Glutamatergic neuron (in vitro differentiated cells): ENCODE measurements at regions not wholly inside any gene's neighbourhood (a gene's known extent, or its start where the extent isn't known, plus 50 kb on each side); places are given as distances from the start of the nearest gene placed in this dataset.

ENCODE experiments used
- DNase-seq: peaks from one replicate; pipeline ENCODE4 v3.0.0; 2022
- H3K27ac Mint-ChIP-seq: one replicate; pipeline ENCODE4 v1.8.0; 2020; ENCODE audit warnings: mild to moderate bottlenecking, mixed read lengths, inconsistent platforms; ENCODE audit not compliant: unreplicated experiment
- H3K27me3 Mint-ChIP-seq: one replicate; pipeline ENCODE4 v1.8.0; 2020; ENCODE audit warnings: mild to moderate bottlenecking, moderate library complexity, mixed read lengths, inconsistent platforms; ENCODE audit not compliant: unreplicated experiment
- H3K36me3 Mint-ChIP-seq: one replicate; pipeline ENCODE4 v1.8.0; 2020; ENCODE audit warnings: mild to moderate bottlenecking, mixed read lengths, inconsistent platforms; ENCODE audit not compliant: unreplicated experiment
- H3K4me1 Mint-ChIP-seq: one replicate; pipeline ENCODE4 v1.8.0; 2020; ENCODE audit warnings: mild to moderate bottlenecking, low read depth, mixed read lengths, inconsistent platforms; ENCODE audit not compliant: unreplicated experiment
- H3K4me3 Mint-ChIP-seq: one replicate; pipeline ENCODE4 v1.8.0; 2020; ENCODE audit warnings: mild to moderate bottlenecking, mixed read lengths, inconsistent platforms; ENCODE audit not compliant: unreplicated experiment
- H3K9me3 Mint-ChIP-seq: one replicate; pipeline ENCODE4 v1.8.0; 2020; ENCODE audit warnings: mild to moderate bottlenecking, moderate library complexity, mixed read lengths, inconsistent platforms; ENCODE audit not compliant: unreplicated experiment
- CTCF ChIP-seq: fragments of 200-600 bp; sonication (generic); IDR thresholded peaks from one replicate; pipeline ENCODE4 v1.5.0; 2021; ENCODE audit not compliant: partially characterized antibody, unreplicated experiment

DNA sequence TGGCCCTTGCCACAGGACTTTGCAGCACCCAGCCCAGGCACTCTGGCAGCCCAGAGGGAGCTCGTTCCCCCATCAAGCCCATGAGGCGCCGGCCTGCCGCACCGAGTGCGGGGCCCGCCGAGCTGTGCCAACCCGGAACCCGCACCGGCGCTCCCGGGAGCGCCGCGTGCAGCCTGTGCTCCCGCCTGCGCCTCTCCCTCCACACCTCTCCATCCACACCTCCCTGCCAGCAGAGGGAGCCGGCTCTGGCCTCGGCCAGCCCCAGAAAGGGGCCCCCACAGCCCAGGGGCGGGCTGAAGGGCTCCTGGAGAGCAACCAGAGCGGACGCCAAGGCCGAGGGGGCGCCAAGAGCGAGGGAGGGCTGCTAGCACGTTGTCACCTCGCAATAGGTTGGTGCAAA is 268.8 kb downstream of the MID1IP1 start:
- Mint-ChIP-seq H3K4me3 (no peak overlapping the region), H3K4me1 (peaks cover 2% of the 10 kb centered on the region), H3K27ac (no peak overlapping the region), H3K27me3 (no peaks in the 10 kb centered on the region), H3K9me3 (no peaks in the 10 kb centered on the region), H3K36me3 (peaks cover 1% of the 10 kb centered on the region)
- no peak for TF ChIP-seq CTCF
- no peak for DNase-seq

DNA sequence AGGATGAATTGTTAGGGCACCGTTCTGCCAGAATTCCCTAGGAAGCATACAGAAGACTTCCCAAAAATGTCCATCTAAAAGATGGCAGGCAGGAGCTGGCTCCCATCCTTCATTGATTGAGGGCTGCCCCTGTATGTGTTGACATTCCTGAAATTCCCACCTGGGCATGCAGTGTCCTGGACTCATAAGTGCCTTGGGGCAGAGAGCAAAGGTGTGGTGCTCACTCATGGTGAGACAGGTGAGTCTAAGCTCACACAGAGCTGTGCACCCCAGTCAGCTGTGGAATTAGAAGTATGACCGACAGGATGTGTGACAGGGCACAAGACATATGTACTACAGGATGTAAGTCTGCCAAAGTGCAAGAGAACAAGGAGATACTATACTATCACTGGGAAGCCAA is 271.9 kb downstream of the MID1IP1 start:
- Mint-ChIP-seq H3K4me3 (no peak overlapping the region), H3K9me3 (no peaks in the 10 kb centered on the region), H3K4me1 (no peaks in the 10 kb centered on the region), H3K27me3 (peaks cover 2% of the 10 kb centered on the region), H3K27ac (no peak overlapping the region), H3K36me3 (peaks cover 5% of the 10 kb centered on the region)
- DNase-seq, result no peak
- no peak for TF ChIP-seq CTCF

DNA sequence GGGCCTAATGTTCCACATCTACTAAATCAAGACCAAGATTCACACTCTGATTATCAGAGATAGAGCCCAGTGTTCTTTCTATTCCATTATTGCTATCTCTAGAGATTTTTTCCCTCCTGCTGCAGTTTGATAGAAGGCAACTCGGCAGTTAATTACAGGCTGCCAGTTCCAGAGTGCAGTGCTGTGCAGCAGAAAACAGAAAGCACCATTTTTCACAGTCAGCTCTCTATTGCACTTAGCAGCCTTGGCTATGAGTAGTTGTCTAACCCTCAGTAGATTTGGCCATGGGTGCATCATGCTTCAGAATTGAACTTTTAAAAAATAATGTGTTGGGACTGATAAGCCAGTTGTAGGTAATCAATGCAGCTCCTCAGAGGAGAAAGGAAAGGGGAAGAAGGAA is 295.3 kb downstream of the MID1IP1 start:
- peaks cover 4% of the 10 kb centered on the region for H3K27me3 Mint-ChIP-seq
- no peak overlapping the region for H3K4me3 Mint-ChIP-seq
- no peak for TF ChIP-seq CTCF
- H3K36me3 Mint-ChIP-seq, result no peaks in the 10 kb centered on the region
- no peaks in the 10 kb centered on the region for H3K4me1 Mint-ChIP-seq
- no peaks in the 10 kb centered on the region for H3K9me3 Mint-ChIP-seq
- H3K27ac Mint-ChIP-seq, result no peak overlapping the region
- DNase-seq, result no peak

DNA sequence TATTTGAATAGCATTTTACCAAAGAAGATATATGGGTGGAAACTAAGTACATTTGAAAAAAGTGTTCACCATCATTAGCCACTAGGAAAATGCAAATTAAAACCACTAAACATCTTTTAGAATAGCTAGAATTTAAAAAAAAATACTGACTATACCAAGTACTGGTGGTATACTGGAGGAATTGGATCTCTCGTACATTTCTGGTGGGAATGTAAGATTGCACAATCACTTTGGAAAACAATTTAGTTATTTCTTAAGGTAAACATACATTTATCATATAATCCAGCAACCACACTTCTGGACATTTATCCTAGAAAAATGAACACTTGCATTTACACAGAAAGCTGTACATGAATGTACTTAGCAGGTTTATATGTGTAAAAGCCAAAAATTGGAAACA is 303.5 kb downstream of the MID1IP1 start:
- peaks cover 3% of the 10 kb centered on the region for H3K9me3 Mint-ChIP-seq
- TF ChIP-seq CTCF, result no peak
- no peaks in the 10 kb centered on the region for H3K4me1 Mint-ChIP-seq

DNA sequence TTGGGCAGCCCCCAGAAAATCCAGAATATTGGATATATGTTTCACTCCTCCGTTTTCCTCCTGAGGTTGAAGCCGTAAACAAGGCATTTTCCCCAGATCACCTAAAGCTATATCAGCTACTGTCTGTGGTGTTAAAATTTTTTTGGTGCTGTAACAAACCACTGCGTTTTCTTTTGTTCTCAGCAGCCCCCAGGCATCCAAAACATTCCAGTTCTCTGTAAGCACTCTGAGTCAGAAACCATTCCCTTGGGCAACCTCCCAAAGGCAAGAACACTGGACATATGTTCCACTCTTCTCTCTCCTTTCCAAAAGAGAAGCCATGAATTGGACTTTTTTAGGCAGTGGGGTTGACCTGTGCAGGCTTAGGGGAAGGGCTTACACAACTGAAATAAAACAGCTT is 310.9 kb downstream of the MID1IP1 start:
- Mint-ChIP-seq H3K4me1 (no peaks in the 10 kb centered on the region), H3K4me3 (no peak overlapping the region), H3K36me3 (no peaks in the 10 kb centered on the region), H3K9me3 (peaks cover 1% of the 10 kb centered on the region), H3K27ac (no peak overlapping the region), H3K27me3 (no peaks in the 10 kb centered on the region)
- no peak for DNase-seq
- TF ChIP-seq CTCF, result no peak

More for the DNA sequence above, 303.5 kb downstream of the MID1IP1 start:
- H3K27me3 Mint-ChIP-seq, result peaks cover 3% of the 10 kb centered on the region
- no peak overlapping the region for H3K27ac Mint-ChIP-seq
- DNase-seq, result no peak
- H3K4me3 Mint-ChIP-seq, result no peak overlapping the region
- H3K36me3 Mint-ChIP-seq, result no peaks in the 10 kb centered on the region
